BLaER1 (cell line): ENCODE measurements at regions not wholly inside any gene's neighbourhood (a gene's known extent, or its start where the extent isn't known, plus 50 kb on each side); places are given as distances from the start of the nearest gene placed in this dataset.

Experiments
- H3K27ac ChIP-seq: shearing (Covaris generic); formaldehyde crosslinking; 2 replicates; pipeline ENCODE4 v1.8.1; 2022
- H3K27me3 ChIP-seq: shearing (Covaris generic); formaldehyde crosslinking; 2 replicates; pipeline ENCODE4 v1.8.1; 2022
- H3K36me3 ChIP-seq: shearing (Covaris generic); formaldehyde crosslinking; 2 replicates; pipeline ENCODE4 v1.8.1; 2022
- H3K4me1 ChIP-seq: shearing (Covaris generic); formaldehyde crosslinking; 2 replicates; pipeline ENCODE4 v1.8.1; 2022
- H3K4me2 ChIP-seq: shearing (Covaris generic); formaldehyde crosslinking; 2 replicates; pipeline ENCODE4 v1.8.1; 2022
- H3K4me3 ChIP-seq: shearing (Covaris generic); formaldehyde crosslinking; 2 replicates; pipeline ENCODE4 v1.8.1; 2022
- H3K9ac ChIP-seq: shearing (Covaris generic); formaldehyde crosslinking; 2 replicates; pipeline ENCODE4 v1.8.1; 2022
- H3K9me3 ChIP-seq: shearing (Covaris generic); formaldehyde crosslinking; 2 replicates; pipeline ENCODE4 v1.8.1; 2022
- H4K20me1 ChIP-seq: shearing (Covaris generic); formaldehyde crosslinking; 2 replicates; pipeline ENCODE4 v1.8.1; 2022
- Cebpa-rat ChIP-seq: shearing (Covaris generic); IDR thresholded peaks from 2 replicates; pipeline ENCODE4 v1.8.1; 2022

DNA sequence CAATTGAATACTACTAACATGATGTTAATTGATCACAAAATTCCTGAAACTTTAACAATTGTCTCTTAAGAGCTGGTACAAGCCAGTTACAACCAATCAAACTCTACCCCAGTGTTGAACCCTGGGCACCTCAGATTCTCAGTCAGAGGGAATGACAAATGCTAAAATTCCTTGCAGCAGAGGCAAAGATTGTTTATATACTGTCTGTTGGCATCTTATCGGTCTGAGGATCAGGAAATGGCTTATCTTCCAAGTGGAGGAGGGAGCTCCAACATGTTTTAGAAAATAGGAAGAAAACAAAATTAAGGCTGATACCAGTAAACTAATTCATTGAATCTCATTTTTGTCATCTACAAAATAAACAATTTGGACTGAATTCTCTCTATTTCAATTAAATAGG, 527.8 kb upstream of the ZNF608 start:
- Histone ChIP-seq H3K9me3 (no peaks in the 10 kb centered on the region), H3K27ac (no peak overlapping the region), H3K9ac (no peak overlapping the region), H3K4me3 (no peak overlapping the region), H3K36me3 (no peaks in the 10 kb centered on the region), H4K20me1 (no peaks in the 10 kb centered on the region), H3K4me1 (peaks cover 6% of the 10 kb centered on the region), H3K4me2 (no peak overlapping the region), H3K27me3 (no peaks in the 10 kb centered on the region)
- TF ChIP-seq Cebpa-rat: no peak

DNA sequence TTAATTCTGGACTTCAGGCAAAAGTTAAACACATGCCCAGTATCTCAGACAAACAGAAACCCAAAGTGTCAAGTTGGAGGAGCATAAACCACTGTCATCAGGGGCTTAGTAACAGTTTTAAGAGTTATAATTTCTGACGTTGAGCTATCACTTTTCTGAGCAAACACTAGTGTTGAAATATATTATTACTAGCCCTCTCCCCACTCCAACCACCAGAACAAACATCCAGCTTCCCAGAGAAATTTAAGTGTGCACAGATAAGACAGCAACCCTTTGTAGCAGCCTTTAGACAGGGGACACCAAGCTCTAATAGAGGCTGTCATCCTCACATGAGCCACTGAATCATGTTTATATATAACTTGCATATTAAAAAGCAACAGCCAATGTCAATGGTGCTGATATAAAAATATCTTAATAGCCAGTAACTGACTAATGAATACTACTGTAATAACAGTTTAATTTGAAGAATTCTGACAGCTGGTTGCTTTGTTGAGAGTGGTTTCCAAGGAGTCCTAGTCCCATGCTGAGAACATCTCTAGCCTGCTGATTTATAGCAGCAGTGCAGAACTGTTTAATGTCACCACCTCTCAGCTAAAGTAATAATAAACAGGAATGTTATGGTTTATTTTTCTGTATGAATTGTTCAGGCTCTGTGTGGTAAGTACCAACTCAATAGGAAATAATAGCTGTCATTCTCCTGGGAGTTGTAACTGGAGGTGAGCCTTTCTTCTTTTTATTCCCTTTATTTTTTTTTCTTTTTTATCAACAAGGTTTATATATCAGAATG, 528.7 kb upstream of the ZNF608 start:
- Histone ChIP-seq H3K27me3 (no peaks in the 10 kb centered on the region), H4K20me1 (no peaks in the 10 kb centered on the region), H3K36me3 (no peaks in the 10 kb centered on the region), H3K9ac (no peak overlapping the region), H3K27ac (no peak overlapping the region), H3K4me2 (no peak overlapping the region), H3K4me3 (no peak overlapping the region), H3K4me1 (peaks cover 6% of the 10 kb centered on the region), H3K9me3 (no peaks in the 10 kb centered on the region)
- TF ChIP-seq Cebpa-rat: no peak

DNA sequence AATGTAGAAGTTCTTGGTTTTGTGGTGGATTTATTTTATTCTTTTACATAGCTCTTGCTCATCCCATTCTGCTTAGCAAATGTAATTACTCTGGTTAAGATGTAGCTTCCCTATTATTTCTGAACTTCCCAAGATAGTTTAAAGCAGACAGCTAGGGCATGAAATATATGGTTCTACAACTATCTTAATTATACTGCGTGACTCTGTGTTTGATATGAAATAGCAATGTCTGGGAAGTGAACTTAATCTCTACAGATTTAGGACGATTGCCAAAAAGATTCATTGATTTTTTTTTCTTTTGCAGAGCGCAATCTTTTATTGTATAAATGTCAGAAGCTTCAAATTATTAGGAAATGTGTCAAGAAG, 529.3 kb upstream of the ZNF608 start:
- Histone ChIP-seq H3K27me3 (no peaks in the 10 kb centered on the region), H4K20me1 (no peaks in the 10 kb centered on the region), H3K9me3 (no peaks in the 10 kb centered on the region), H3K36me3 (no peaks in the 10 kb centered on the region), H3K4me2 (no peak overlapping the region), H3K4me3 (no peak overlapping the region), H3K9ac (no peak overlapping the region), H3K27ac (no peak overlapping the region), H3K4me1 (peaks cover 6% of the 10 kb centered on the region)
- no peak for TF ChIP-seq Cebpa-rat

DNA sequence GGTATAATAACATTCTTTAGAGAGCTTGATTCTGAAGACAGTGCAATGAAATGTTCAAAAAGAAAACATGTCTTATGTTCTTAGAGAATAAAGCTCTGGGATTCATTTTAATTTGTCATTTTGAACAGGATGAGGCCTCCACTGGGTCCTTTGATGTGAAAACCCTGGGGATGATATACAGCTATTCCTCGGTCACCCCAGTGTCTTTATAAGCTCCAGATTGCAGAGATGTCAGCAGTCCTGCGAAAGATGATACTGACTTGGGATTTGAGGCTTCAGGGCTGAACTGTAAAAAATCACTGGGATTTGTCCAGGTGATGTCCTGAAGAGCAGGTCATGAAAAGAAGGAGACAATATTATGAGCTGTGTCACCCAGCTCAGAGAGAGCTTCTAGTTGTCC, 529.7 kb upstream of the ZNF608 start:
- H3K4me2 ChIP-seq: no peak overlapping the region
- no peaks in the 10 kb centered on the region for H3K27me3 ChIP-seq
- no peak for TF ChIP-seq Cebpa-rat
- no peaks in the 10 kb centered on the region for H3K36me3 ChIP-seq
- H3K27ac ChIP-seq: no peak overlapping the region
- H3K4me3 ChIP-seq: no peak overlapping the region
- H3K9ac ChIP-seq: no peak overlapping the region
- no peaks in the 10 kb centered on the region for H3K9me3 ChIP-seq
- H4K20me1 ChIP-seq: no peaks in the 10 kb centered on the region
- peaks cover 6% of the 10 kb centered on the region for H3K4me1 ChIP-seq

DNA sequence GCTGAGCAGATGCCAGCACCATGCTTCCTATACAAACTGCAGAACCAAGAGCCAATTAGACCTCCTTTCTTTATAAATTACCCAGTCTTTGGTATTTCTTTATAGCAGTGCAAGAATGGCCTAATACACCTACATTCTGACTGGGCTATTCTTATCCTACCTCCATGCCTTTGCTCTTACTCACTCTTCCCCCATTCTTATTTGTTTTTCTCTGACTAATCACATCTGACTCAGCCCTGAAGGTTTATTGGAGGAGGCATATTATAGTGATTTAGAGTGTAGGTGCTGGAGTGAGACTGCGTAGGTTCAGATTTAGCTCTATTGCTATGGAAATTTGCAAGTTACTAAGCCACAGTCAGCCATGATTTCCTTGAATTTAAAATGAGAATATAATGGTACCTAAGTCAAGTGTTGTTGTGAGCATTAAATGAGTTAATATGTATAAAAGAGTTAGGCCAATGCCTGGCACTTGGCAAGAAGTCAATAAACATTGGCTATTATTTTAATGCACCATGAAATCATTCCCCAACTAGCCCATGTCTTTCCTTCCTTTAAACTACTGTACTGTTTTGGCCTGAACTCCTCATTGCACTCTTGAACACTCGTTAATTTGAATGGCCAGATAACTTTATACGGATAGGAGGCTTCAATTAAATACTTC, 531.2 kb upstream of the ZNF608 start:
- Histone ChIP-seq H3K4me1 (peaks cover 6% of the 10 kb centered on the region), H3K36me3 (no peaks in the 10 kb centered on the region), H3K9me3 (no peaks in the 10 kb centered on the region), H4K20me1 (no peaks in the 10 kb centered on the region), H3K27me3 (no peaks in the 10 kb centered on the region), H3K9ac (no peak overlapping the region), H3K4me2 (no peak overlapping the region), H3K27ac (no peak overlapping the region), H3K4me3 (no peak overlapping the region)
- no peak for TF ChIP-seq Cebpa-rat

DNA sequence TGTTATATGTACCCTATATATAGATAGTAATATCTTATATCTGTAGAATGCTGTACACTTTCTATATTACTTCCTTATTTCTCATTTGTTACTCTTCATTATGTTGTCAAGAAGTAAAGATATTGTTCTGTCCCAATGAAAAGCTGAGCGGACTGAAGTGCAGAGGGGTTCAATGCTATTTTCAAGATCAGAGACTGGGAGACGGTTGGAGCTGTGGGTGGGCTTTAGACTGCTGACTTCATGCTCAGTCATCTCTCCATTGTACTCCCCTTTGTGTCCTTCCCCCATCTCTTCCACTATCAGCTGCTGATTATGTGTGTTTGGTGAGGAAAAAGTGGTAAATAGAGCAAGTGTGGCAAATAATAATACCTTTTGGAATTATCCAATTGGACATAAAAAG, 532.3 kb upstream of the ZNF608 start:
- no peak for TF ChIP-seq Cebpa-rat

DNA sequence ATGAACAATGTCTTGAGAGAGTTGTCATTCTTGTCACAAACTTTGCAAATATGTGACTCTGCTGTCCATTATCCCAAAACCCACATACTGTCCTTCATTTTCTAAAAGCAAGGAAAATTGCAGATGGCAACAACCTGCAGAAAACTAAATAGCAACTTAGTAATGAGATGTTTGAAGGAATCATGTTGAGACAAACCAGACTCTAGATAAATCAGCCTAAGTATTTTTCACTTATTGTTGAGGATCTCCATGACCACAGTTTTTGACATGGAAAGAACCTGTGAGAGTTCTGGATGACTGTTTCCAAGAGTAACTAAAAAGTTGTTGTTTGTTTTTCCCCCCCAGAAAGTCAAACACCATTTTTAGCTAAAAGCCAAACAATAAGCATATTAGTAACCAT, 535.2 kb upstream of the ZNF608 start:
- no peak overlapping the region for H3K9ac ChIP-seq
- no peak overlapping the region for H3K4me2 ChIP-seq
- no peaks in the 10 kb centered on the region for H3K9me3 ChIP-seq
- no peaks in the 10 kb centered on the region for H3K27me3 ChIP-seq
- H3K27ac ChIP-seq: no peak overlapping the region
- no peak overlapping the region for H3K4me3 ChIP-seq
- no peaks in the 10 kb centered on the region for H4K20me1 ChIP-seq
- H3K36me3 ChIP-seq: no peaks in the 10 kb centered on the region
- no peak for TF ChIP-seq Cebpa-rat
- no peaks in the 10 kb centered on the region for H3K4me1 ChIP-seq

More for the DNA sequence above, 532.3 kb upstream of the ZNF608 start:
- no peak overlapping the region for H3K9ac ChIP-seq
- H3K4me3 ChIP-seq: no peak overlapping the region
- H3K27me3 ChIP-seq: no peaks in the 10 kb centered on the region
- H3K4me1 ChIP-seq: peaks cover 6% of the 10 kb centered on the region
- no peaks in the 10 kb centered on the region for H4K20me1 ChIP-seq
- no peaks in the 10 kb centered on the region for H3K9me3 ChIP-seq
- H3K27ac ChIP-seq: no peak overlapping the region
- no peak overlapping the region for H3K4me2 ChIP-seq
- no peaks in the 10 kb centered on the region for H3K36me3 ChIP-seq

DNA sequence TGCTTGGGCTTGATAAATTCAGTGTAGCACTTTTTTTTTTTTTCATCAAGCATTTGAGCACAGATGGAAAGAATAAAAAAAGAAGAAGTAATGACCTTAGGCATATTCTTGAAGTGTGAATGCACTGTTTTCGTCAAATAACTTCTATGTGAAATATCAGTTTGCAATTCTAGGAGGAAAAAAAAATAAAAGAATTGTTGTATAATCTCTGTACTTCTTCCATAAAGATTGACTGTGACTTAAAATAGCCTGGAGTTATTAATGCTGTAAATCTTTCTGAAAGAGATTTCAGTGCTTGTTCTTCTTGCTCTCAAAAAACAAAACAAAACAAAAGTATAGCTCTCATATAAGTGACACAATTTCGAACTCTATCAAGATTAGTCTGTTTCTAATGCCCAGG, 536.9 kb upstream of the ZNF608 start:
- no peak overlapping the region for H3K9ac ChIP-seq
- H3K4me1 ChIP-seq: no peaks in the 10 kb centered on the region
- H3K4me2 ChIP-seq: no peak overlapping the region
- H3K4me3 ChIP-seq: no peak overlapping the region
- no peaks in the 10 kb centered on the region for H3K9me3 ChIP-seq
- H4K20me1 ChIP-seq: no peaks in the 10 kb centered on the region
- no peak for TF ChIP-seq Cebpa-rat
- no peaks in the 10 kb centered on the region for H3K27me3 ChIP-seq
- no peaks in the 10 kb centered on the region for H3K36me3 ChIP-seq
- H3K27ac ChIP-seq: no peak overlapping the region

DNA sequence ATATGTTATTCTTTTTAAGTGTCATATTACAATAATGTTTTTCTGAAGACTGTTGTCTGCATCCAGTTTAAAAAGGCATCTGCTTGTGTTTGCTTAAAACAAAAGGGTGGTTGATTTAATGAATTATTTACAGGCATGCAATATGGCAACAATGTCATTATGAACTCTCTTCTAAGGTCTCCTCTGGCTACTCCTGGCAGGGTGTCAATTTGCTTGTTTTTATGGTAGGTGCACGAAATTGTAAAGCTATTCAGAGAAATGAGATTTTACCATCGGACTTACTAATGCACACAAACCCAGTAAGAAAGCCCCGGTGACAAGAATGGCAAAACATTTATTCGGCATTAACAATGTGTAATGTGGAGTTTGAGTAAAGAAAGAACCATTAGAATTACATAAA, 539.8 kb upstream of the ZNF608 start:
- no peak for TF ChIP-seq Cebpa-rat
- Histone ChIP-seq H3K9me3 (no peaks in the 10 kb centered on the region), H3K4me3 (no peak overlapping the region), H3K27ac (no peak overlapping the region), H3K9ac (no peak overlapping the region), H3K36me3 (no peaks in the 10 kb centered on the region), H3K4me2 (no peak overlapping the region), H3K4me1 (no peaks in the 10 kb centered on the region), H3K27me3 (no peaks in the 10 kb centered on the region), H4K20me1 (no peaks in the 10 kb centered on the region)

DNA sequence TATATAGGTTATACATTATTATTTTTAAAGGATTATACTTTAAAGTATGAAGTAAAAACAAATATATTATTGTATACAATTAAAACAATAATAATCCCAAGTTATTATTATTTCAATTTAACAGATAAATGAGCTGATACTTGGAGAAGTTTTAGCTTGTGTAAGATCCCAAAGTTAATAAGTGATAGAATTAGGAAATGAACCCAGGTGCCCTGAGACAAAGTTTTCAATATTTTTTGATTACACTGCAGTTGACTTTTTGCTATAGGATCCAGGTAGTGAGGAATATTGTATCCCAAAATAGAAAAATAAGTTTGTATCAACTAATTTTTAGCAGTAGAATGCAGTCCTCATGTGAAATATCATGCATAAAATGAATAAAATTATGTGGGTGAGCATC, 543.2 kb upstream of the ZNF608 start:
- Histone ChIP-seq H4K20me1 (no peaks in the 10 kb centered on the region), H3K9me3 (no peaks in the 10 kb centered on the region), H3K4me2 (no peak overlapping the region), H3K27ac (no peak overlapping the region), H3K36me3 (no peaks in the 10 kb centered on the region), H3K27me3 (no peaks in the 10 kb centered on the region), H3K4me3 (no peak overlapping the region), H3K4me1 (no peaks in the 10 kb centered on the region), H3K9ac (no peak overlapping the region)
- TF ChIP-seq Cebpa-rat: no peak
